K562 (cell line): ENCODE measurements at regions not wholly inside any gene's neighbourhood (a gene's known extent, or its start where the extent isn't known, plus 50 kb on each side); places are given as distances from the start of the nearest gene placed in this dataset.

Experiments
- ATAC-seq: fragments of 200-7000 bp; cut with Tn5 transposase; 3 replicates; pipeline ENCODE4 v1.9.1; 2020; ENCODE audit warnings: moderate library complexity
- BruUV-seq: library from RNA; stranded (reverse); fragments of 400-500 nt; replicated peaks from 2 replicates; lab custom pipeline; 2021; lab: Mats Ljungman, UMichigan
- CTCF ChIA-PET: fragments of 300-600 bp; formaldehyde crosslinking; extraction: SDS; loops from one replicate; lab custom pipeline; 2021; ENCODE audit warnings: low intra/inter-chr PET ratio; lab: Yijun Ruan, JAX
- POLR2A ChIA-PET: fragments of 300-600, 350-650 bp; sonication (Branson Sonifier 250); formaldehyde crosslinking; extraction: SDS; loops from one replicate; lab custom pipeline; 2021; ENCODE audit warnings: antibody characterized with exemption, inconsistent platforms; lab: Yijun Ruan, JAX
- DNase-seq, 4 experiments: peaks; one replicate each; pipeline versions ENCODE4 v3.0.0 to v3.0.0-alpha.2; 2011 to 2018; ENCODE audit warnings: low spot score in 3 of 4, mixed read lengths in 3 of 4; ENCODE audit errors: extremely low read depth in 1 of 4
- FAIRE-seq: peaks from 2 replicates; lab custom pipeline; 2011; peaks lifted over from hg19 to GRCh38; lab: Jason Lieb, UNC
- H2AFZ ChIP-seq: 2 replicates; pipeline ENCODE4 v1.6.0; 2011; ENCODE audit warnings: low read depth, low read length, control low read depth, inconsistent platforms
- H3K27ac ChIP-seq: fragments of 200-600 bp; 3 replicates; pipeline ENCODE4 v1.8.0; 2011; ENCODE audit warnings: low read depth, mild to moderate bottlenecking, control low read depth, inconsistent platforms, low read length, moderate library complexity, mixed read lengths; ENCODE audit errors: extremely low read depth
- H3K27me3 ChIP-seq, 2 experiments: fragments of 300-600 bp in 1 of 2; 2 replicates in 1 of 2; 3 replicates in 1 of 2; pipeline versions ENCODE4 v1.6.0 to v1.8.0; 2011; ENCODE audit warnings: inconsistent platforms in 2 of 2, low read length in 2 of 2, mild to moderate bottlenecking in 1 of 2, mixed read lengths in 1 of 2, moderate library complexity in 1 of 2; ENCODE audit not compliant: control insufficient read depth in 2 of 2, insufficient read depth in 2 of 2
- H3K36me3 ChIP-seq: fragments of 300-600 bp; 3 replicates; pipeline ENCODE4 v1.8.0; 2011; ENCODE audit warnings: mild to moderate bottlenecking, low read length, inconsistent platforms; ENCODE audit not compliant: control insufficient read depth, insufficient read depth
- H3K4me1 ChIP-seq, 2 experiments: fragments of 200-600 bp in 1 of 2; replicated peaks in 1 of 2; 2 replicates in 1 of 2; 3 replicates in 1 of 2; pipeline versions ENCODE4 v1.5.1 to v1.8.0; 2011; ENCODE audit warnings: inconsistent platforms in 2 of 2, low read length in 2 of 2, mild to moderate bottlenecking in 1 of 2, mixed read lengths in 1 of 2, moderate library complexity in 1 of 2; ENCODE audit not compliant: control insufficient read depth in 2 of 2, insufficient read depth in 2 of 2
- H3K4me2 ChIP-seq: 2 replicates; pipeline ENCODE4 v1.6.1; 2011; ENCODE audit warnings: low read length, control low read depth, inconsistent platforms, mixed read lengths; ENCODE audit not compliant: insufficient read depth
- H3K4me3 ChIP-seq: fragments of 200-600 bp; sonication (generic), shearing (Covaris generic); 2 replicates; pipeline ENCODE4 v1.5.1; 2016; ENCODE audit warnings: control low read depth, inconsistent platforms
- H3K79me2 ChIP-seq: fragments of 200-600 bp; 3 replicates; pipeline ENCODE4 v1.8.0; 2011; ENCODE audit warnings: low read length, inconsistent platforms; ENCODE audit not compliant: control insufficient read depth, insufficient read depth
- H3K9ac ChIP-seq, 2 experiments: 2 replicates each; pipeline versions ENCODE4 v1.6.0 to v1.6.1; 2011; ENCODE audit warnings: low read depth in 2 of 2, low read length in 2 of 2, control low read depth in 1 of 2, inconsistent platforms in 1 of 2, mild to moderate bottlenecking in 1 of 2, mixed read lengths in 1 of 2; ENCODE audit not compliant: insufficient read depth in 1 of 2
- H3K9me1 ChIP-seq: one replicate; pipeline ENCODE4 v1.6.0; 2011; ENCODE audit warnings: inconsistent platforms, mild to moderate bottlenecking, low read length, moderate library complexity; ENCODE audit not compliant: control insufficient read depth, insufficient read depth
- H3K9me3 ChIP-seq: replicated peaks from 2 replicates; pipeline ENCODE4 v1.5.1; 2011; ENCODE audit warnings: low read depth, low read length, inconsistent platforms; ENCODE audit not compliant: control insufficient read depth, insufficient read depth
- H4K20me1 ChIP-seq: replicated peaks from 2 replicates; pipeline ENCODE4 v1.6.1; 2011; ENCODE audit warnings: low read length, inconsistent platforms, mixed read lengths; ENCODE audit not compliant: control insufficient read depth, insufficient read depth
- ARID1B ChIP-seq: fragments of 450-650 bp; IDR thresholded peaks from 2 replicates; pipeline ENCODE4 v1.6.1; 2016; ENCODE audit warnings: antibody characterized with exemption, mild to moderate bottlenecking, inconsistent platforms
- BRD9 ChIP-seq: fragments of 450-650 bp; IDR thresholded peaks from 2 replicates; pipeline ENCODE4 v1.6.1; 2018; ENCODE audit warnings: low read depth; ENCODE audit not compliant: partially characterized antibody
- CREB5 ChIP-seq: fragments of 250-450 bp; sonication (Bioruptor Pico); IDR thresholded peaks from 2 replicates; pipeline ENCODE4 v1.5.0; 2020; ENCODE audit warnings: mild to moderate bottlenecking
- CREM ChIP-seq: IDR thresholded peaks from 2 replicates; pipeline ENCODE4 v1.6.1; 2014; ENCODE audit warnings: antibody characterized with exemption, low read depth
- ELF2 ChIP-seq: fragments of 250-450 bp; sonication (Bioruptor Pico); IDR thresholded peaks from 2 replicates; pipeline ENCODE4 v1.5.0; 2021; ENCODE audit warnings: mild to moderate bottlenecking
- EP300 ChIP-seq: IDR thresholded peaks from 2 replicates; pipeline ENCODE4 v1.6.1; 2012; ENCODE audit warnings: low read length, improper control_type of control experiment
- ESRRB ChIP-seq: fragments of 250-450 bp; sonication (Bioruptor Pico); IDR thresholded peaks from 2 replicates; pipeline ENCODE4 v1.5.0; 2020; ENCODE audit warnings: mild to moderate bottlenecking, moderate library complexity, borderline replicate concordance
- GABPA ChIP-seq: fragments of 200-800 bp; sonication (Bioruptor generic); conservative IDR thresholded peaks from 2 replicates; pipeline ENCODE4 v1.6.1; 2016; ENCODE audit warnings: low read depth, missing genetic modification characterization, missing compliant biosample characterization
- GATAD2B ChIP-seq: fragments of 450-650 bp; IDR thresholded peaks from 2 replicates; pipeline ENCODE4 v1.6.1; 2017; ENCODE audit warnings: mild to moderate bottlenecking, borderline replicate concordance
- GTF2B ChIP-seq: IDR thresholded peaks from 2 replicates; pipeline ENCODE4 v1.6.1; 2011; ENCODE audit not compliant: insufficient read length; ENCODE audit errors: extremely low read depth
- HDAC8 ChIP-seq: fragments of 450-650 bp; IDR thresholded peaks from 2 replicates; pipeline ENCODE4 v1.6.1; 2016; ENCODE audit warnings: mild to moderate bottlenecking, missing genetic modification characterization, moderate library complexity, missing compliant biosample characterization
- HIVEP1 ChIP-seq: fragments of 250-450 bp; sonication (Bioruptor Pico); IDR thresholded peaks from 2 replicates; pipeline ENCODE4 v1.4.0; 2020; ENCODE audit warnings: mild to moderate bottlenecking
- JUND ChIP-seq, 2 experiments: IDR thresholded peaks; 2 replicates in 1 of 2; 3 replicates in 1 of 2; pipeline ENCODE4 v1.6.1; 2011; ENCODE audit warnings: borderline replicate concordance in 2 of 2, low read depth in 2 of 2, low read length in 2 of 2, improper control_type of control experiment in 1 of 2, missing biosample characterization in 1 of 2, missing genetic modification characterization in 1 of 2, missing genetic modification reagents in 1 of 2
- SIX5 ChIP-seq, 2 experiments: IDR thresholded peaks; 2 replicates each; pipeline ENCODE4 v1.6.1; 2011; ENCODE audit warnings: low read length in 2 of 2, borderline replicate concordance in 1 of 2, low read depth in 1 of 2, mild to moderate bottlenecking in 1 of 2, moderate library complexity in 1 of 2; ENCODE audit not compliant: insufficient read depth in 1 of 2
- SOX6 ChIP-seq: fragments of 450-650 bp; IDR thresholded peaks from 2 replicates; pipeline ENCODE4 v1.6.1; 2014; ENCODE audit warnings: mild to moderate bottlenecking
- SREBF2 ChIP-seq: sonication (generic); formaldehyde crosslinking; IDR thresholded peaks from 2 replicates; pipeline ENCODE4 v1.4.0; 2020; ENCODE audit warnings: mild to moderate bottlenecking, missing genetic modification reagents
- TCF7L2 ChIP-seq: fragments of 150-350 bp; IDR thresholded peaks from 2 replicates; pipeline ENCODE4 v1.6.1; 2016; ENCODE audit warnings: low read depth, mild to moderate bottlenecking, low read length, moderate library complexity
- ZKSCAN1 ChIP-seq: fragments of 150-350 bp; IDR thresholded peaks from 2 replicates; pipeline ENCODE4 v1.6.1; 2016; ENCODE audit warnings: low read depth, low read length
- ZNF134 ChIP-seq: fragments of 250-450 bp; sonication (Bioruptor Pico); conservative IDR thresholded peaks from 2 replicates; pipeline ENCODE4 v1.4.0; 2020
- ZNF785 ChIP-seq: fragments of 250-450 bp; sonication (Bioruptor Pico); IDR thresholded peaks from 2 replicates; pipeline ENCODE4 v1.4.0; 2020; ENCODE audit warnings: mild to moderate bottlenecking
- WGBS: fragments of 100-300 bp; shearing (Covaris generic); methylation state at CpG from one replicate; pipeline ENCODE4 v1.1.6; 2016; ENCODE audit warnings: low coverage, mixed read lengths; ENCODE audit not compliant: insufficient coverage; ENCODE audit errors: missing lambda C conversion rate; 5-methylcytosine and 5-hydroxymethylcytosine counted together
- in situ Hi-C: fragments of 300-500 bp; cut with MboI; formaldehyde crosslinking; loops from 4 replicates; pipeline ENCODE4 v1.15.0; 2018; ENCODE audit warnings: inconsistent platforms, mixed read lengths
- intact Hi-C: fragments of 100-400 bp; cut with micrococcal nuclease; formaldehyde crosslinking; loops from 2 replicates; pipeline ENCODE4 v1.14.2; 2022

GRCh38 chr2:65528241-65528574 is 95.8 kb upstream of the SPRED2 start (continued):
- no peak for TF ChIP-seq ESRRB
- TF ChIP-seq GABPA (tag) = 0 out of 2 replicates have a peak, but pooled peaks have one; percentile 2
- no peak for TF ChIP-seq ELF2 (CRISPR knock-in tag)
- no peak for TF ChIP-seq HIVEP1 (CRISPR knock-in tag)

GRCh38 chr2:65527451-65528240 is 95.2 kb upstream of the SPRED2 start:
- peak; percentile 94 for FAIRE-seq
- CTCF ChIA-PET = no interaction called here
- intact Hi-C loops (loop anchor here (1.0 kb wide), 2 partner anchors 26 to 45 kb away; no protein-coding TSS in a partner anchor), in situ Hi-C loops (no loop called here)
- no peaks in the 10 kb centered on the region for H3K36me3 ChIP-seq
- 2% methylated on average over 4 of the region's 4 CpGs for WGBS
- POLR2A ChIA-PET = interaction anchor here (0.6 to 1.8 kb wide), 8 partner anchors 8 to 181 kb away, joined by 3 to 8 read pairs (median 4); no protein-coding TSS in a partner anchor
- peak overlapping the region; percentile 75 for H3K4me2 ChIP-seq
- no peak overlapping the region for H3K4me3 ChIP-seq
- peak overlapping the region; percentile 14 to 38; a peak in 1 of 4 replicates for H3K9ac ChIP-seq
- peak overlapping the region; percentile 72 for H2AFZ ChIP-seq
- H3K27ac ChIP-seq = peak overlapping the region; percentile 63
- peak; percentile 73 to 87 (median 77) for DNase-seq
- H3K79me2 ChIP-seq = no peaks in the 10 kb centered on the region
- H3K4me1 ChIP-seq = peaks cover 15 to 25% of the 10 kb centered on the region in 2 experiments
- peak; percentile 91 for ATAC-seq
- H4K20me1 ChIP-seq = no peaks in the 10 kb centered on the region
- no peaks in the 10 kb centered on the region for H3K9me1 ChIP-seq
- H3K27me3 ChIP-seq = no peaks in the 10 kb centered on the region
- peaks cover 7% of the 10 kb centered on the region; the same call in 1 of the 2 replicates for H3K9me3 ChIP-seq
- BruUV-seq = no TSS peak
- no peak for TF ChIP-seq GTF2B
- 0 out of 2 replicates have a peak, but pooled peaks have one; percentile 31 for TF ChIP-seq GATAD2B
- peak; percentile 70; the same call in 1 of the 2 replicates for TF ChIP-seq SOX6
- TF ChIP-seq SREBF2 (CRISPR knock-in tag) = no peak
- peak; percentile 79; the same call in 1 of the 2 replicates for TF ChIP-seq JUND (IDR thresholded peaks at IDR 0.05; ENCODE audit: borderline replicate concordance, low read depth, low read length)
- no peak; the same call in 2 of the 3 replicates for TF ChIP-seq JUND (tag; IDR thresholded peaks at IDR 0.05; ENCODE audit: borderline replicate concordance, low read depth, low read length)
- peak; percentile 79 for TF ChIP-seq ARID1B
- TF ChIP-seq EP300 = peak; percentile 71
- no peak for TF ChIP-seq SIX5 (IDR thresholded peaks at IDR 0.05; ENCODE audit: borderline replicate concordance in 1 of 2, insufficient read depth in 1 of 2, low read depth in 1 of 2, low read length in 2 of 2)
- TF ChIP-seq ZNF134 (CRISPR knock-in tag) = no peak
- TF ChIP-seq BRD9 = peak; percentile 41
- TF ChIP-seq CREM = peak; percentile 72
- no peak for TF ChIP-seq CREB5 (CRISPR knock-in tag)
- no peak for TF ChIP-seq ZNF785 (CRISPR knock-in tag)
- TF ChIP-seq HDAC8 (tag) = no peak
- TF ChIP-seq TCF7L2 = no peak
- TF ChIP-seq ZKSCAN1 = no peak
